ENCODE measurements at regions not wholly inside any gene's neighbourhood (a gene's known extent, or its start where the extent isn't known, plus 50 kb on each side); places are given as distances from the start of the nearest gene placed in this dataset.

GRCh38 chr17:68762911-68763310 lies 161.7 kb upstream of the FAM20A start:
- TF ChIP-seq POLR2A (IDR thresholded peaks at IDR 0.05; ENCODE audit: low read length) = no peak
- TF ChIP-seq GATA1 (IDR thresholded peaks at IDR 0.05; ENCODE audit: low read depth, low read length) = no peak

All from erythroblast (primary cell).